Omental fat pad (tissue), 3 donors: ENCODE measurements at regions not wholly inside any gene's neighbourhood (a gene's known extent, or its start where the extent isn't known, plus 50 kb on each side); places are given as distances from the start of the nearest gene placed in this dataset.

ENCODE experiments used
- ATAC-seq: fragments of 150-250 bp; one replicate; pipeline ENCODE4 v1.9.1; 2016; ENCODE audit warnings: mild to moderate bottlenecking, moderate library complexity; ENCODE audit not compliant: low FRiP score
- DNase-seq: peaks from one replicate; pipeline ENCODE4 v3.0.0-alpha.2; 2019; ENCODE audit warnings: low spot score
- CTCF ChIP-seq, 3 donors: fragments of 450-650 bp; IDR thresholded peaks; one replicate each; pipeline ENCODE4 v1.5.1; 2016 to 2017; ENCODE audit warnings: antibody characterized with exemption in 3 of 3, mild to moderate bottlenecking in 3 of 3, moderate library complexity in 2 of 3

DNA sequence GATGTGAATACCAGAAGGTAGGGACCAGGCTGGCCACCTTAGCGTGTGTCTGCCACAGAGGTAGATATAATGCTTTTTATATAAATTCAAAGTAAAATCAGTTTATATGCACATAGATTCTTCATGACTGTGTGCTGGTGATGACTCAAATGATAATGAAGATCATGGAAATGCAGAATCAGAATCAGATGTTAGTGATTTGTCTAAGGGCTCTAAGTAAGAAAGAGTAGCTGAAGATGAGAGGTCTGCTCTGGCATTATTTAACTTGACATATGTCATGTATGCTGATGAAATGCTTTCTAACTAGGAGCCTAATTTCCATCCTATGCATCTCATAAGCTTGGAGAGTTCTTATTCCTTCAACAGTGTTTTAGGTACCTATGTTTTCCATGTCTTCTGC, 50.3 kb upstream of the DPH6 start:
- DNase-seq (no peak), ATAC-seq (no peak)
- TF ChIP-seq CTCF (IDR thresholded peaks at IDR 0.05) = no peak

- ATAC-seq (no peak), DNase-seq (no peak)
- TF ChIP-seq CTCF (IDR thresholded peaks at IDR 0.05) = no peak
Observed at GRCh38 chr15:35602836-35603235, 56.9 kb upstream of the DPH6 start.

- DNase-seq (no peak), ATAC-seq (peak; percentile 78)
- no peak for TF ChIP-seq CTCF (IDR thresholded peaks at IDR 0.05)
Observed at GRCh38 chr15:35603301-35603700, 57.3 kb upstream of the DPH6 start.

DNA sequence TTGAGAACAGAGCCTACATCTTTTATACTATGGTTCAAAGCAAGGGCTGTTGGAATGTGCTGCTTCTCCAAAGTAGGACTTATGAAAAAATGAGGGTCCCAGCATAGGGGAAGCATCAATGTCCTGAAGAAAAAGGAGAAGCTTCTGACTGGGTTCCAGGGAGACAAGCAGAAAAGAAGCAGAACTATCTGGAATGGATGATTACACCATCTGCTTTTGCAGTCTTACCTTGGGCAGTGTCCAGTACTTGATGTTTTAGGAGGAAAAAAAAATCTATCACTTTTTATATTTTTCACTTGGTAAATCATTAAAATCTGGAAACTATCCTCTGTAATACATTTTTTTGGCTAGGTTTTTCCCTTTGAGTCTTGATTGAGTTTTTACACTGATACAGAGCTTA, 57.9 kb upstream of the DPH6 start:
- no peak for TF ChIP-seq CTCF (IDR thresholded peaks at IDR 0.05)
- ATAC-seq (peak; percentile 50), DNase-seq (no peak)

- ATAC-seq (no peak), DNase-seq (no peak)
- TF ChIP-seq CTCF (IDR thresholded peaks at IDR 0.05) = no peak
Observed at GRCh38 chr15:35605764-35606449, 59.9 kb upstream of the DPH6 start.

DNA sequence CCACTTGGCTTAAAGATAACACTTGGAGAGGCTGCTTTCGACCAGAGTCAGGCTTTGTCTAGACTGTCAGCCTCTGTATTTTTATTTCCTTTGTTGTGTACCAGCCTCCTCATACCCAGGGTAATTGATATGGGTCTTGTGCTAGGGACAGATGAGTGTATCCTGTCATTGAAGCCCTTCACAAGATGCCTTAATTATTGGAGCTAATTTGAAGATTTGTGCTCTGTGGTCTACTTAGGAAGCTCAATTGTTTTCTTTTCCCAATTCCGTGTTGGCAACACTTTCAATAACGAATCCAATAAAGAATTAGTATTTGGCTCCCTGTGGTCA, 60.5 kb upstream of the DPH6 start:
- DNase-seq (no peak), ATAC-seq (no peak)
- TF ChIP-seq CTCF (IDR thresholded peaks at IDR 0.05) = no peak

DNA sequence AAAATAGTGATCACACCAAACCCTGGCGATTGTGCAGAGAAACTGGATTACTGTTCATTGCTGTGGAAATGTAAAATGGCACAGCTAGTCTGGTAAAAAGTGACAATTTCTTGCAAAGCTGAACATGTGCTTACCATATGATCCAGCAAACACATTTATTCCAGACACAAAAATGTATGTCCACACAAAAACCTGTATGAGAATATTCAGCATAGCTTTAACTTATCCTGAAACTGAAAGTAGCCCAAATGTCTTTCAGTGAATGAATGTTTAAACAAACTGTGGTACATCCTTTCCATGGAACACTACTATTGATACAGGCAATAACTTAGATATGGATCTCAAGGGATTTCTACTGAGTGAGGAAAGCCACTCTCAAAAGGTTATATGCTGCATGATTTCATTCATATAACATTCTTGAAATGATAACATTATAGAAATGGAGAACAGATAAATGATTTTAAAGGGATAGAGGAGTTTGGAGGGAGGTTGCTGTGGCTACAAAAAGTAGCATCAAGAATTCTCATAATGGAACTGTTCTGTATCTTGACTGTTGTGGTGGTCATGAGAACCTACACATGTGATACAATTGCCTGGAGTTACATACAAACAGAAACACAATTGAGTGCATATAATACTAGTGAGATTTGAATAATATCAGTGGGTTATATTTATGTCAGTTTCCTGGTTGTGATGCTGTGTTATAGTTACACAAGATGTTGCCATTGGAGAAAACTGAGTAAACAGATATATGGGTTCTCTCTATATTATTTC, 70.7 kb upstream of the DPH6 start:
- no peak for TF ChIP-seq CTCF (IDR thresholded peaks at IDR 0.05)
- no peak for DNase-seq
- no peak for ATAC-seq
